ENCODE measurements at regions not wholly inside any gene's neighbourhood (a gene's known extent, or its start where the extent isn't known, plus 50 kb on each side); places are given as distances from the start of the nearest gene placed in this dataset.

DNA sequence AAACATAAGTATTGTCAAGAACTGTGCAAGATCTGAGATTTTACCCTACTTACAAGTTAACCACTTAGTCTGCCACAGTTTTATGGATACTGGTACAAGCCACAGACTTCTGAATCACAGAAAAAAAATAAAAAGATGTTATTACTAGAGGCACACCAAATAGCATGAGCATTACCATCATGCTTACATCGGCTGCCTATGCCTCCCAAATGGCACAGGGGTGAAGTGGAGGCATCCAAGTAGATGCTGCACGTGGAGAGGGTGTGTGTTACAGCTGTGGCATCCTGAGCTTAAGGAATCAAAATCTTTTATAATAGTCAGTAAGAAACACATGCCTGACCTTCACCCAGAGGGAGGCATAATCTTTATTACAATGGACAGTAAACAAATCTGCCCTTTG, 207.8 kb downstream of the TFEC start:
- no peak overlapping the region for H3K4me3 ChIP-seq
- H3K36me3 ChIP-seq: no peaks in the 10 kb centered on the region
- no peak overlapping the region for H3K27ac ChIP-seq
- no peak for DNase-seq
- H3K9me3 ChIP-seq: no peaks in the 10 kb centered on the region
- no peaks in the 10 kb centered on the region for H3K27me3 ChIP-seq
- TF ChIP-seq POLR2A (IDR thresholded peaks at IDR 0.05) (no peak), CTCF (IDR thresholded peaks at IDR 0.05) (no peak)
- WGBS, 2 donors: 49 to 57% methylated on average over 2 of the region's 2 CpGs
- H3K4me1 ChIP-seq: no peaks in the 10 kb centered on the region
- intact Hi-C loops (cut with DNase I): no loop called here

GRCh38 chr7:115822380-115822779, 208.2 kb downstream of the TFEC start:
- DNase-seq: no peak
- Histone ChIP-seq H3K27ac (no peak overlapping the region), H3K9me3 (no peaks in the 10 kb centered on the region), H3K27me3 (no peaks in the 10 kb centered on the region), H3K4me3 (no peak overlapping the region), H3K36me3 (no peaks in the 10 kb centered on the region), H3K4me1 (no peaks in the 10 kb centered on the region)
- WGBS, 2 donors: 63 to 74% methylated on average over 1 of the region's 1 CpG
- intact Hi-C loops (cut with DNase I): no loop called here
- no peak for TF ChIP-seq POLR2A (IDR thresholded peaks at IDR 0.05)
- TF ChIP-seq CTCF (IDR thresholded peaks at IDR 0.05): no peak

- H3K9me3 ChIP-seq: no peaks in the 10 kb centered on the region
- WGBS, 2 donors: 74 to 77% methylated on average over 4 of the region's 4 CpGs
These were observed 214.1 kb downstream of the TFEC start for GRCh38 chr7:115816318-115816974.

DNA sequence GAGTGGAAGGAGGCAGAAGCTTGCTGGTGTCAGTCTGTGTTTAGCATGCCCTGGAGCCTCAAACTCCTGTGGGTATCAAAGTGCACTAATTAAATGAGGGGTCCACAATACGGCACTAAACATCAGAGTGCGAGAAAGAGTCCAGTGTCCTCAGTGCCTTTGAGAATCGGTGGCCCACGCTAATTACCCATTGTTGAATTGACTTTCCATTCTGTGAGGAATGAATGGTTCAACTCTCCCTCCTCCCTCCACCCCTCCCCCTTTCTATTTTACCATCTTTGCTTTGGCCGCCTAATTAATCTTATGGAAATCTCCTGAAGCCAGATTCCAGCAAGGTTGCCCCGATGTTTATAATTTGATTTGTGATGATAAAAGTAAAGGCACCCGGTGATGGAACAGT, 217.8 kb downstream of the TFEC start:
- 85 to 86% methylated on average over 7 of the region's 7 CpGs for WGBS, 2 donors
- TF ChIP-seq CTCF (IDR thresholded peaks at IDR 0.05): no peak
- TF ChIP-seq POLR2A (IDR thresholded peaks at IDR 0.05): no peak
- intact Hi-C loops (cut with DNase I): no loop called here
- H3K9me3 ChIP-seq: no peaks in the 10 kb centered on the region
- no peaks in the 10 kb centered on the region for H3K27me3 ChIP-seq
- no peak overlapping the region for H3K27ac ChIP-seq
- no peaks in the 10 kb centered on the region for H3K36me3 ChIP-seq
- no peak for DNase-seq
- no peaks in the 10 kb centered on the region for H3K4me1 ChIP-seq
- no peak overlapping the region for H3K4me3 ChIP-seq

More at GRCh38 chr7:115816318-115816974, 214.1 kb downstream of the TFEC start:
- H3K27ac ChIP-seq: no peak overlapping the region
- H3K4me1 ChIP-seq: no peaks in the 10 kb centered on the region
- no peak for DNase-seq
- no peaks in the 10 kb centered on the region for H3K27me3 ChIP-seq
- no peaks in the 10 kb centered on the region for H3K36me3 ChIP-seq
- intact Hi-C loops (cut with DNase I): no loop called here
- TF ChIP-seq POLR2A (IDR thresholded peaks at IDR 0.05): no peak
- no peak for TF ChIP-seq CTCF (IDR thresholded peaks at IDR 0.05)
- no peak overlapping the region for H3K4me3 ChIP-seq

GRCh38 chr7:115805458-115805857, 225.1 kb downstream of the TFEC start:
- no peak for DNase-seq
- no peaks in the 10 kb centered on the region for H3K36me3 ChIP-seq
- no peaks in the 10 kb centered on the region for H3K9me3 ChIP-seq
- H3K27me3 ChIP-seq: no peaks in the 10 kb centered on the region
- intact Hi-C loops (cut with DNase I): no loop called here
- H3K27ac ChIP-seq: no peak overlapping the region
- 26 to 33% methylated on average over 8 of the region's 8 CpGs for WGBS, 2 donors
- TF ChIP-seq CTCF (IDR thresholded peaks at IDR 0.05): no peak
- TF ChIP-seq POLR2A (IDR thresholded peaks at IDR 0.05): no peak
- no peak overlapping the region for H3K4me3 ChIP-seq
- peaks cover 0 to 12% (median 0%) of the 10 kb centered on the region in 3 donors for H3K4me1 ChIP-seq

All from esophagus squamous epithelium (tissue), 5 donors.